Chondrocyte (in vitro differentiated cells): ENCODE measurements at regions not wholly inside any gene's neighbourhood (a gene's known extent, or its start where the extent isn't known, plus 50 kb on each side); places are given as distances from the start of the nearest gene placed in this dataset.

Experiments
- DNase-seq: peaks from one replicate; pipeline ENCODE4 v3.0.0; 2021; ENCODE audit warnings: mixed read lengths, low spot score
- H3K27ac Mint-ChIP-seq: one replicate; pipeline ENCODE4 v1.8.0; 2021; ENCODE audit warnings: mild to moderate bottlenecking, moderate library complexity, mixed read lengths; ENCODE audit not compliant: unreplicated experiment
- H3K27me3 Mint-ChIP-seq: 2 replicates; pipeline ENCODE4 v1.8.0; 2021; ENCODE audit warnings: low read depth, mixed read lengths
- H3K36me3 Mint-ChIP-seq: 2 replicates; pipeline ENCODE4 v1.8.0; 2021; ENCODE audit warnings: low read depth, mixed read lengths
- H3K4me1 Mint-ChIP-seq: 2 replicates; pipeline ENCODE4 v1.8.0; 2021; ENCODE audit warnings: low read depth, mild to moderate bottlenecking, mixed read lengths
- H3K4me3 Mint-ChIP-seq: one replicate; pipeline ENCODE4 v1.8.0; 2021; ENCODE audit warnings: mild to moderate bottlenecking, moderate library complexity, mixed read lengths; ENCODE audit not compliant: unreplicated experiment
- H3K9me3 Mint-ChIP-seq: 2 replicates; pipeline ENCODE4 v1.8.0; 2021; ENCODE audit warnings: low read depth, mixed read lengths
- TF ChIP-seq, protein P1 (sequence below): fragments of 200-600 bp; sonication (generic); IDR thresholded peaks from 2 replicates; pipeline ENCODE4 v1.5.0; 2021; ENCODE audit warnings: antibody characterized with exemption, mild to moderate bottlenecking, moderate library complexity

DNA sequence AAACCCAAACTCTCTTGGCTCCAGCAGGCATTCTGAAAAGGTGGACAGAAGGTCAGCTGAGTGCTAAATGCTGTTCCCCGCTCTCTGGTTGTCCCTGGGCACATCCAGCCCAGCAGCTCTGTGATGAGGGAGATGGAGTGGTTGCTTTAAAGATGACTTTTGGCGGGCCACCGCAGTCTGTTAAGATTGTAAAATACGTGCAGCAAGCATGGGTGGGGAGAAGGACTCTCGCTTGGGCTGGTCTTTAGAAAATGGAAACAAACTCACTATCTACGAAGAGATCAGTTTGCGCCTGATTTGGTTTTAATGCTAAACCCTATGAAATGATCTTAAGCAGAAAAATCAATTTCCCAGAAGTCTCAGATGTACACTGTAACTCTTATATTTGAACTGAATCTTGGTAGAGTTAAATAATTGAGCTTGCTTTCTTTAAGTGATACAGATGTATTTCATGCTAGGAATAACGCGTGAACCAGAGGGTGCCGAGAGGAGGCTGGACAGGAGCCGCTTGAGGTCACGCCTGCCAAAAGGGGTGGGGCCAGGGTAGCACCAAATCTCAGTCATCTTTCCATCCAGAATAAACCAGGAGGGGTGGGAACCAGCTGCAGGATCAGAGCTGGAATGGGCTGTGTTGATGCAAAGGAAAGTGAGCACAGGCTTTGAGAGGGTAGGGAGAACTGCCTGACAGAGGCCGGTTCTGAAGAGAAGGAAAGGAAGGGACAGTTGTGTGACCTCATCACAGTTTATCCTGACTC is 170.2 kb upstream of the MKI67 start:
- Mint-ChIP-seq H3K27ac (no peak overlapping the region), H3K4me1 (peaks cover 5% of the 10 kb centered on the region), H3K36me3 (no peaks in the 10 kb centered on the region), H3K9me3 (peaks cover 14% of the 10 kb centered on the region), H3K4me3 (no peak overlapping the region), H3K27me3 (peaks cover 2% of the 10 kb centered on the region)
- TF ChIP-seq, protein P1, sequence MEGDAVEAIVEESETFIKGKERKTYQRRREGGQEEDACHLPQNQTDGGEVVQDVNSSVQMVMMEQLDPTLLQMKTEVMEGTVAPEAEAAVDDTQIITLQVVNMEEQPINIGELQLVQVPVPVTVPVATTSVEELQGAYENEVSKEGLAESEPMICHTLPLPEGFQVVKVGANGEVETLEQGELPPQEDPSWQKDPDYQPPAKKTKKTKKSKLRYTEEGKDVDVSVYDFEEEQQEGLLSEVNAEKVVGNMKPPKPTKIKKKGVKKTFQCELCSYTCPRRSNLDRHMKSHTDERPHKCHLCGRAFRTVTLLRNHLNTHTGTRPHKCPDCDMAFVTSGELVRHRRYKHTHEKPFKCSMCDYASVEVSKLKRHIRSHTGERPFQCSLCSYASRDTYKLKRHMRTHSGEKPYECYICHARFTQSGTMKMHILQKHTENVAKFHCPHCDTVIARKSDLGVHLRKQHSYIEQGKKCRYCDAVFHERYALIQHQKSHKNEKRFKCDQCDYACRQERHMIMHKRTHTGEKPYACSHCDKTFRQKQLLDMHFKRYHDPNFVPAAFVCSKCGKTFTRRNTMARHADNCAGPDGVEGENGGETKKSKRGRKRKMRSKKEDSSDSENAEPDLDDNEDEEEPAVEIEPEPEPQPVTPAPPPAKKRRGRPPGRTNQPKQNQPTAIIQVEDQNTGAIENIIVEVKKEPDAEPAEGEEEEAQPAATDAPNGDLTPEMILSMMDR = no peak
- DNase-seq = no peak

DNA sequence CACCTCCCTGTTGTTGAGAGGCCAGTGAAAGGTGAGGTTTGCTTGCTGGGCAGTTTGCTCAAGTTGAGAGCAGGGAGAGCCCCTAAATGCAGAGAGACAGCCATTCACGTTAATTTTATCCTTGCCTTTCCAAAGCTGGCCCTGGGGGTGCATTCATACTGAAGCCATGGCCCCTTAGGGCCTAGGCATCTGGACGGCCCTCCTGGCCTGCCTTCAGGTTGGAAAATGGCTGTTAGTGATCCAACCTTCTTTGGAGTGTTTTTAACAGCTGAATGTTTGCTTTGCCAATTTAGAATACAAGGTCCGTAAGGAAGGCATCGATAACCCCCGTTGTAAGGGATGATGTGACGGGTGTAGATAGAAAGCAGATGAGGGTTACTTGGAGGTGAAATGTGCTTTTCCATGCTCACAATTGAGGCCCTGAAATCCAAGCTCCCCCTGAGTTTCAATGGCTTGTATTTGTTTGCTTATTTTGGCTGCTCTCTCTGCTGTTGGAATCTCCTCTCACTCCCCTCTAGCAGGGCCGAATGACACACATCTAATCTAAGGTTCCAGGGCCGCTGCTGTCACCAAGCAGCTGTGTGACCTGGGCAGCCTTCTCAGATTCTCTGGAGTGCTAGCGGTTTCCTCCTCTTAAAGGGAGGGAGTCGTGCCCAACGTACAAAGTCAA is 171.6 kb upstream of the MKI67 start:
- TF ChIP-seq, protein P1 = no peak

DNA sequence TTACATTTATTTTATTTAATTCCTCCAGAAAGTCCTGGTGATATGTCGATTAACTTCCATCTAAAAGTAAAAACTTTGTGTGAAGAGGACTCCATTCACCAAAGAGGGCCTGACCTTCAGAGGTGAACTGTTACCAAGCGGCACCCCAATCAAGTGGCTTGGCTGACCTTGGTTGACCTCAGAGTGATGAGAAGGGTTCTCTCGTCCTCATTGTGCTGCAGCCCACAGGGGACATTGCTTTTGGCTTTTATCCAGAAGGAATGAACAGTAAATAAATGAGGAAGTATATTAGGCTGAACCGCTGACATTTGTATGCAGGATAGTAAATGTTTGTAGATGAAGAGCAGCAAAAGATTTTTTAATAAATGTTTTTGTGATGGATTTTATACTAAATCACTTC is 172.4 kb upstream of the MKI67 start:
- H3K9me3 Mint-ChIP-seq = peaks cover 21% of the 10 kb centered on the region
- peaks cover 2% of the 10 kb centered on the region for H3K27me3 Mint-ChIP-seq
- no peaks in the 10 kb centered on the region for H3K36me3 Mint-ChIP-seq
- no peak overlapping the region for H3K27ac Mint-ChIP-seq
- H3K4me1 Mint-ChIP-seq = peaks cover 5% of the 10 kb centered on the region
- DNase-seq = no peak
- TF ChIP-seq, protein P1 = no peak
- H3K4me3 Mint-ChIP-seq = no peak overlapping the region

More for the DNA sequence above, 171.6 kb upstream of the MKI67 start:
- Mint-ChIP-seq H3K36me3 (no peaks in the 10 kb centered on the region), H3K27me3 (peaks cover 2% of the 10 kb centered on the region), H3K4me1 (peaks cover 5% of the 10 kb centered on the region), H3K9me3 (peaks cover 18% of the 10 kb centered on the region), H3K27ac (no peak overlapping the region), H3K4me3 (no peak overlapping the region)
- no peak for DNase-seq

DNA sequence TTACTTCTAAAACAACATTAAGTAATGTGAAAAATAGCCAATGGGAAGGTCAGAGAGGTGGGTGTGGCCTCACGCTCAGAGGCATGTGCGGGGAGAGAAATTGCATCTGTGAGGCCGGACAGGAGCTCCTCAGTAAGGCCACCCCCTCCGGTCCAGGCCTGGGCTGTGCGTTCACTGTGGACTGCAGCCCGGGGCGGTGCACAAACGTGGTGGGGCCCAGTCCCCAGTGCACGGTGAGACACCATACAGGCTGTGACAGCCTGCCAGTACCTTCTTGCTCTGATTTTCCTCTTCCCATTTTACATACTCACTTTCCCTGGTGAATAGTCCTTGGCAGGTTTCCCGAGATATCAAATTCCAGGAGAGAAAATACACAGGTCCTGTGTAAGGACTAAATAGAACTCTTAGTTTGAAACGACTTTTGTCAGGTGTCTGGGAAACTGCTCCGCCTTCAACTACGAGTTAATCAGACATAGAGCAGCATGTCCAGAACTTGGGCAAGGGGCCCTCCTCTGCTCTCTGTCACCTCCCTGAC is 174.1 kb upstream of the MKI67 start:
- Mint-ChIP-seq H3K27me3 (no peaks in the 10 kb centered on the region), H3K27ac (no peak overlapping the region)
- TF ChIP-seq, protein P1 = no peak

DNA sequence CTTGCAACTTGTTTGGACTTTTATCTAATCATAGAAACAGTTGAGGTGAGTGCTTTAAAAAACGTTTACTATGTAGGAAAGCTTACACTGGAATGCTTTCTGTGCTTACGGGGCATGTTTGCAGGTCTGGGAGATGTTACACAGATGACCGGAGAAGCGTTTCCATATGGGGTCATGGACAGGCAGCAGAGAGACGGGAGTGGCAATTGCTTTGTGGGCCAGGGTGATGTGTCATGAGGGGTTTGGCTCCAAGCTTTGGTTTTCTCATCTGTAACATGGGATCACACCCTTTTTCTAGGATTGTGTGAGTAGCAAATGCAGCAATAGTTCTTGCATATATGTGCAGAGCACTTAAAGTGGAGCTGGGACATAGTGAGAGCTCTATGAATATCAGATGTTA is 174.8 kb upstream of the MKI67 start:
- H3K4me3 Mint-ChIP-seq = no peak overlapping the region
- no peaks in the 10 kb centered on the region for H3K36me3 Mint-ChIP-seq
- H3K4me1 Mint-ChIP-seq = peaks cover 5% of the 10 kb centered on the region
- TF ChIP-seq, protein P1 = no peak
- H3K27me3 Mint-ChIP-seq = no peaks in the 10 kb centered on the region
- peaks cover 21% of the 10 kb centered on the region for H3K9me3 Mint-ChIP-seq
- H3K27ac Mint-ChIP-seq = no peak overlapping the region
- DNase-seq = no peak

More for the DNA sequence above, 174.1 kb upstream of the MKI67 start:
- H3K4me1 Mint-ChIP-seq = peaks cover 5% of the 10 kb centered on the region
- H3K9me3 Mint-ChIP-seq = peaks cover 21% of the 10 kb centered on the region
- no peak overlapping the region for H3K4me3 Mint-ChIP-seq
- H3K36me3 Mint-ChIP-seq = no peaks in the 10 kb centered on the region
- no peak for DNase-seq
